Spleen (tissue), 11 donors: ENCODE measurements at regions not wholly inside any gene's neighbourhood (a gene's known extent, or its start where the extent isn't known, plus 50 kb on each side); places are given as distances from the start of the nearest gene placed in this dataset.

ENCODE experiments used
- DNase-seq: peaks from one replicate; pipeline ENCODE4 v3.0.0-alpha.2; 2020
- H3K27ac ChIP-seq, 8 donors: fragments of 200-600 bp; sonication (generic) in 7 of 8; 1 replicate in 4 of 8; 2 replicates in 4 of 8; pipeline versions ENCODE4 v1.5.0 to v1.8.0; 2016 to 2021; ENCODE audit warnings: inconsistent platforms in 4 of 8, mild to moderate bottlenecking in 4 of 8, moderate library complexity in 1 of 8
- H3K27me3 ChIP-seq, 7 donors: fragments of 200-600 bp; sonication (generic) in 6 of 7; replicated peaks in 1 of 7; 1 replicate in 4 of 7; 2 replicates in 3 of 7; pipeline versions ENCODE4 v1.5.0 to v1.8.0; 2016 to 2021; ENCODE audit warnings: inconsistent platforms in 3 of 7, mild to moderate bottlenecking in 1 of 7
- H3K36me3 ChIP-seq, 6 donors: fragments of 200-600 bp; sonication (generic) in 5 of 6; 1 replicate in 4 of 6; 2 replicates in 2 of 6; pipeline versions ENCODE4 v1.5.0 to v1.8.0; 2016 to 2021; ENCODE audit warnings: inconsistent platforms in 2 of 6
- H3K4me1 ChIP-seq, 6 donors: fragments of 200-600 bp; sonication (generic) in 5 of 6; 1 replicate in 3 of 6; 2 replicates in 3 of 6; pipeline versions ENCODE4 v1.5.0 to v1.8.0; 2016 to 2021; ENCODE audit warnings: inconsistent platforms in 3 of 6
- H3K4me3 ChIP-seq, 8 donors: fragments of 200-600 bp; sonication (generic) in 7 of 8; 1 replicate in 4 of 8; 2 replicates in 4 of 8; pipeline versions ENCODE4 v1.5.0 to v1.8.0; 2016 to 2021; ENCODE audit warnings: inconsistent platforms in 4 of 8, mild to moderate bottlenecking in 4 of 8, moderate library complexity in 2 of 8
- H3K9me3 ChIP-seq, 8 donors: fragments of 200-600 bp; sonication (generic) in 7 of 8; 1 replicate in 4 of 8; 2 replicates in 4 of 8; pipeline versions ENCODE4 v1.5.0 to v1.8.0; 2016 to 2021; ENCODE audit warnings: inconsistent platforms in 4 of 8
- POLR2A ChIP-seq, 3 donors: fragments of 450-650 bp; IDR thresholded peaks; one replicate each; pipeline ENCODE4 v1.5.1; 2017; ENCODE audit warnings: antibody characterized with exemption in 3 of 3, mild to moderate bottlenecking in 1 of 3
- POLR2AphosphoS5 ChIP-seq, 3 donors: sonication (generic); formaldehyde crosslinking; IDR thresholded peaks; one replicate each; pipeline ENCODE4 v1.5.1; 2017; ENCODE audit warnings: antibody characterized with exemption in 3 of 3
- WGBS, 5 donors: extraction: QIAGEN DNeasy Blood & Tissue Kit in 3 of 5; methylation state at CpG; one replicate each; pipeline versions ENCODE4 v1.1.5 to v1.1.7; 2013 to 2018; 5-methylcytosine and 5-hydroxymethylcytosine counted together
- intact Hi-C: fragments of 100-400 bp; cut with DNase I; formaldehyde crosslinking; loops from one replicate; pipeline ENCODE4 v1.15.0; 2023; ENCODE audit warnings: low total_unique reads
- TF ChIP-seq, protein P1 (sequence below), 11 experiments: fragments of 200-600 bp in 7 of 11; fragments of 450-650 bp in 4 of 11; sonication (generic) in 4 of 11; IDR thresholded peaks in 8 of 11; conservative IDR thresholded peaks in 3 of 11; 1 replicate in 7 of 11; 2 replicates in 4 of 11; pipeline versions ENCODE4 v1.4.0 to v1.8.0; 2016 to 2021; ENCODE audit warnings: antibody characterized with exemption in 11 of 11, inconsistent platforms in 4 of 11, mild to moderate bottlenecking in 1 of 11
- donor health status: healthy with polysubstance abuse.
- donor health status: DM: no; HTN: no; CAD: no; lungs with moderate emphysema.
- donor health status: DM: no; HTN: no; CAD: no.
- donor health status: Bipolar disorder and iron deficiency.
- donor health status: healthy.
- donor health status: DM: no; HTN: no; CAD: no.
- donor health status: DM: yes; HTN: yes; CAD: no.

- Histone ChIP-seq H3K4me1 (no peaks in the 10 kb centered on the region), H3K4me3 (no peak overlapping the region), H3K27me3 (peaks cover 0 to 31% (median 0%) of the 10 kb centered on the region in 7 donors), H3K27ac (no peak overlapping the region), H3K9me3 (no peaks in the 10 kb centered on the region), H3K36me3 (no peaks in the 10 kb centered on the region)
- intact Hi-C loops: no loop called here
- no peak for DNase-seq
- 59 to 88% (median 68%) methylated on average over 3 of the region's 3 CpGs for WGBS, 5 donors
- TF ChIP-seq, protein P1, sequence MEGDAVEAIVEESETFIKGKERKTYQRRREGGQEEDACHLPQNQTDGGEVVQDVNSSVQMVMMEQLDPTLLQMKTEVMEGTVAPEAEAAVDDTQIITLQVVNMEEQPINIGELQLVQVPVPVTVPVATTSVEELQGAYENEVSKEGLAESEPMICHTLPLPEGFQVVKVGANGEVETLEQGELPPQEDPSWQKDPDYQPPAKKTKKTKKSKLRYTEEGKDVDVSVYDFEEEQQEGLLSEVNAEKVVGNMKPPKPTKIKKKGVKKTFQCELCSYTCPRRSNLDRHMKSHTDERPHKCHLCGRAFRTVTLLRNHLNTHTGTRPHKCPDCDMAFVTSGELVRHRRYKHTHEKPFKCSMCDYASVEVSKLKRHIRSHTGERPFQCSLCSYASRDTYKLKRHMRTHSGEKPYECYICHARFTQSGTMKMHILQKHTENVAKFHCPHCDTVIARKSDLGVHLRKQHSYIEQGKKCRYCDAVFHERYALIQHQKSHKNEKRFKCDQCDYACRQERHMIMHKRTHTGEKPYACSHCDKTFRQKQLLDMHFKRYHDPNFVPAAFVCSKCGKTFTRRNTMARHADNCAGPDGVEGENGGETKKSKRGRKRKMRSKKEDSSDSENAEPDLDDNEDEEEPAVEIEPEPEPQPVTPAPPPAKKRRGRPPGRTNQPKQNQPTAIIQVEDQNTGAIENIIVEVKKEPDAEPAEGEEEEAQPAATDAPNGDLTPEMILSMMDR (IDR thresholded peaks at IDR 0.05 in 8 of 11, conservative IDR thresholded peaks at IDR 0.05 in 3 of 11): no peak
- TF ChIP-seq POLR2A (IDR thresholded peaks at IDR 0.05) (no peak), POLR2AphosphoS5 (IDR thresholded peaks at IDR 0.05) (no peak)
These were observed 105.8 kb upstream of the NFE2L3 start for GRCh38 chr7:26046150-26046549.

GRCh38 chr7:26046878-26047277 lies 105.1 kb upstream of the NFE2L3 start:
- TF ChIP-seq POLR2AphosphoS5 (IDR thresholded peaks at IDR 0.05) (no peak), POLR2A (IDR thresholded peaks at IDR 0.05) (no peak)
- TF ChIP-seq, protein P1 (IDR thresholded peaks at IDR 0.05 in 8 of 11, conservative IDR thresholded peaks at IDR 0.05 in 3 of 11): no peak
- WGBS, 5 donors: 92 to 100% (median 95%) methylated on average over 1 of the region's 1 CpG
- intact Hi-C loops: no loop called here
- Histone ChIP-seq H3K4me1 (no peaks in the 10 kb centered on the region), H3K9me3 (no peaks in the 10 kb centered on the region), H3K36me3 (no peaks in the 10 kb centered on the region), H3K27ac (no peak overlapping the region), H3K4me3 (no peak overlapping the region), H3K27me3 (peaks cover 0 to 35% (median 0%) of the 10 kb centered on the region in 7 donors)
- DNase-seq: no peak

- TF ChIP-seq POLR2AphosphoS5 (IDR thresholded peaks at IDR 0.05): no peak
- TF ChIP-seq, protein P1 (IDR thresholded peaks at IDR 0.05 in 8 of 11, conservative IDR thresholded peaks at IDR 0.05 in 3 of 11): no peak
- no peak for TF ChIP-seq POLR2A (IDR thresholded peaks at IDR 0.05)
- Histone ChIP-seq H3K27ac (no peak overlapping the region), H3K27me3 (peaks cover 0 to 32% (median 0%) of the 10 kb centered on the region in 7 donors), H3K36me3 (no peaks in the 10 kb centered on the region), H3K9me3 (peaks cover 0 to 13% (median 8%) of the 10 kb centered on the region in 8 donors), H3K4me3 (no peak overlapping the region), H3K4me1 (no peaks in the 10 kb centered on the region)
- DNase-seq: no peak
- WGBS, 5 donors: 75 to 88% (median 87%) methylated on average over 5 of the region's 5 CpGs
- intact Hi-C loops: no loop called here
These were observed 103.3 kb upstream of the NFE2L3 start for GRCh38 chr7:26048663-26049062.

DNA sequence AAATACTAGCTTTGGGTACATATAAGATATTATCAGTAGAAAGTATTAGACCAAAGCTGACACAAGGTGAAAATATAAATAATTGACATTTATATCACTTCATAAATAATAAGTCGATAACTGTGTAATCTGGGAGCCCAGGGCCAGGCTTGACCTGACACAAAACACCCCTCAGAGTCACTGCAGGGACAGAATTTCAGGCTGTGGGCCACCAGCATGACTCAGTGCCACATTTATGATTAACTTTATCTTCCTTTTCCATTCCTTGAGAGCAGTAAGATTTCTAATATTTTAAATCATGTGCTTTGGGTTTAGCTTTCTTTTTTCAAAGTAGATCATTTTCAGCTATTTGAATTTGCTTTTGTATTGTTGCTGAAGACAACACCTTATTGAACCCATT lies 102.9 kb upstream of the NFE2L3 start:
- intact Hi-C loops: no loop called here
- Histone ChIP-seq H3K9me3 (peaks cover 0 to 17% (median 11%) of the 10 kb centered on the region in 8 donors), H3K27ac (no peak overlapping the region), H3K4me3 (no peak overlapping the region), H3K27me3 (peaks cover 0 to 28% (median 0%) of the 10 kb centered on the region in 7 donors), H3K36me3 (no peaks in the 10 kb centered on the region), H3K4me1 (no peaks in the 10 kb centered on the region)
- WGBS, 5 donors: 78 to 98% (median 90%) methylated on average over 1 of the region's 1 CpG
- no peak for DNase-seq
- TF ChIP-seq POLR2A (IDR thresholded peaks at IDR 0.05) (no peak), POLR2AphosphoS5 (IDR thresholded peaks at IDR 0.05) (no peak)
- TF ChIP-seq, protein P1 (IDR thresholded peaks at IDR 0.05 in 8 of 11, conservative IDR thresholded peaks at IDR 0.05 in 3 of 11): no peak
